CD4-positive, alpha-beta T cell (primary cell): ENCODE measurements at regions not wholly inside any gene's neighbourhood (a gene's known extent, or its start where the extent isn't known, plus 50 kb on each side); places are given as distances from the start of the nearest gene placed in this dataset.

ENCODE experiments used
- ATAC-seq: fragments of 200-7000 bp; cut with Tn5 transposase; one replicate; pipeline ENCODE4 v1.10.0; 2022; ENCODE audit warnings: mild to moderate bottlenecking; ENCODE audit not compliant: poor library complexity
- CTCF ChIA-PET: fragments of 350-600 bp; sonication (Branson Sonifier 250); formaldehyde crosslinking; loops from one replicate; lab custom pipeline; 2021; ENCODE audit warnings: antibody characterized with exemption, inconsistent platforms; lab: Charles Lee
- POLR2A ChIA-PET: fragments of 350-600 bp; sonication (Branson Sonifier 250); formaldehyde crosslinking; loops from one replicate; lab custom pipeline; 2021; ENCODE audit warnings: antibody characterized with exemption, inconsistent platforms; lab: Charles Lee
- DNase-seq, 14 experiments: peaks; one replicate each; pipeline ENCODE4 v3.0.0-alpha.2; 2013 to 2020; ENCODE audit warnings: mixed read lengths in 2 of 14
- H3K27ac ChIP-seq, 2 donors: one replicate each; pipeline versions ENCODE4 v1.5.1 to v1.7.0; 2013; ENCODE audit warnings: low read length in 2 of 2, low read depth in 1 of 2, mild to moderate bottlenecking in 1 of 2
- H3K27me3 ChIP-seq, 2 experiments: 1 replicate in 1 of 2; 2 replicates in 1 of 2; pipeline versions ENCODE4 v1.6.1 to v1.7.0; 2013; ENCODE audit warnings: low read length in 2 of 2, control low read depth in 1 of 2, mild to moderate bottlenecking in 1 of 2, moderate library complexity in 1 of 2; ENCODE audit not compliant: insufficient read depth in 2 of 2, control insufficient read depth in 1 of 2
- H3K36me3 ChIP-seq: one replicate; pipeline ENCODE4 v1.6.1; 2013; ENCODE audit warnings: low read length, control low read depth; ENCODE audit not compliant: insufficient read depth
- H3K4me1 ChIP-seq: one replicate; pipeline ENCODE4 v1.6.1; 2013; ENCODE audit warnings: low read length, control low read depth; ENCODE audit not compliant: insufficient read depth
- H3K4me3 ChIP-seq: one replicate; pipeline ENCODE4 v1.5.1; 2013; ENCODE audit warnings: mild to moderate bottlenecking, low read length, moderate library complexity
- H3K9me3 ChIP-seq, 2 experiments: 1 replicate in 1 of 2; 2 replicates in 1 of 2; pipeline versions ENCODE4 v1.6.1 to v1.7.0; 2013; ENCODE audit warnings: low read length in 2 of 2, mild to moderate bottlenecking in 2 of 2, control low read depth in 1 of 2, moderate library complexity in 1 of 2; ENCODE audit not compliant: control insufficient read depth in 1 of 2, insufficient read depth in 1 of 2
- H3K27ac Mint-ChIP-seq: one replicate; pipeline ENCODE4 v1.8.0; 2020; ENCODE audit warnings: mixed read lengths
- H3K27me3 Mint-ChIP-seq: one replicate; pipeline ENCODE4 v1.8.0; 2021; ENCODE audit warnings: mixed read lengths
- H3K36me3 Mint-ChIP-seq: one replicate; pipeline ENCODE4 v1.8.0; 2021; ENCODE audit warnings: low read depth, mixed read lengths
- H3K4me1 Mint-ChIP-seq: one replicate; pipeline ENCODE4 v1.8.0; 2021; ENCODE audit warnings: low read depth, mixed read lengths
- H3K4me3 Mint-ChIP-seq: one replicate; pipeline ENCODE4 v1.8.0; 2020; ENCODE audit warnings: mild to moderate bottlenecking, mixed read lengths
- H3K9me3 Mint-ChIP-seq: one replicate; pipeline ENCODE4 v1.8.0; 2020; ENCODE audit warnings: mixed read lengths
- intact Hi-C, 2 experiments: fragments of 100-400 bp; cut with DNase I in 1 of 2; cut with micrococcal nuclease in 1 of 2; formaldehyde crosslinking; loops; one replicate each; pipeline versions ENCODE4 v1.15.1 to v1.9.0; 2023 to 2025; cut with DNase I, micrococcal nuclease
- TF ChIP-seq, protein P1 (sequence below): fragments of 200-600 bp; IDR thresholded peaks from one replicate; pipeline ENCODE4 v1.8.0; 2022; ENCODE audit warnings: antibody characterized with exemption, mild to moderate bottlenecking

DNA sequence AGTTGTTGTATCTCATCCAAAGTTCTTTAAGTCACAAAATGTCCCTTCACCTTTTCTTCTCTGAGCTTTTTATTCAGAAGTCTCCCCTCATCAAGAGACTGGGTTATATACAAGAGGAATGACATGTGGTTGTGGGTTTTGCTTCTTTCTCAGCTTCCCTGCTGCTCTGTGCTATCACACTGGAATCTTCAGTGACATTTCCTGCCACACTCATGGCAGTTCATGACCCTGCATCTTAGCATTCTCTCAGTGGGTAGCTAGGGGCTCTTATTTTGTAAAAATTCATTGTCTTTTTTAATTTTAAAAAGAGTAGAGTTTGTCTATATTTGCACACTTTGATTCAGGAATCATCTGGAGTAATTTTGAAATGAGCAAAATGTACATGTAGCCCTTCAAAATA lies 236.9 kb upstream of the TMEM229A start:
- no peaks in the 10 kb centered on the region for H3K27me3 Mint-ChIP-seq
- ChIA-PET POLR2A (no interaction called here), CTCF (no interaction called here)
- H3K4me1 Mint-ChIP-seq = no peaks in the 10 kb centered on the region
- intact Hi-C loops = no loop called here
- DNase-seq (no peak), ATAC-seq (no peak)
- Histone ChIP-seq H3K27me3 (no peaks in the 10 kb centered on the region), H3K27ac (no peak overlapping the region), H3K4me3 (no peak overlapping the region), H3K9me3 (no peaks in the 10 kb centered on the region), H3K4me1 (no peaks in the 10 kb centered on the region), H3K36me3 (no peaks in the 10 kb centered on the region)
- TF ChIP-seq, protein P1, sequence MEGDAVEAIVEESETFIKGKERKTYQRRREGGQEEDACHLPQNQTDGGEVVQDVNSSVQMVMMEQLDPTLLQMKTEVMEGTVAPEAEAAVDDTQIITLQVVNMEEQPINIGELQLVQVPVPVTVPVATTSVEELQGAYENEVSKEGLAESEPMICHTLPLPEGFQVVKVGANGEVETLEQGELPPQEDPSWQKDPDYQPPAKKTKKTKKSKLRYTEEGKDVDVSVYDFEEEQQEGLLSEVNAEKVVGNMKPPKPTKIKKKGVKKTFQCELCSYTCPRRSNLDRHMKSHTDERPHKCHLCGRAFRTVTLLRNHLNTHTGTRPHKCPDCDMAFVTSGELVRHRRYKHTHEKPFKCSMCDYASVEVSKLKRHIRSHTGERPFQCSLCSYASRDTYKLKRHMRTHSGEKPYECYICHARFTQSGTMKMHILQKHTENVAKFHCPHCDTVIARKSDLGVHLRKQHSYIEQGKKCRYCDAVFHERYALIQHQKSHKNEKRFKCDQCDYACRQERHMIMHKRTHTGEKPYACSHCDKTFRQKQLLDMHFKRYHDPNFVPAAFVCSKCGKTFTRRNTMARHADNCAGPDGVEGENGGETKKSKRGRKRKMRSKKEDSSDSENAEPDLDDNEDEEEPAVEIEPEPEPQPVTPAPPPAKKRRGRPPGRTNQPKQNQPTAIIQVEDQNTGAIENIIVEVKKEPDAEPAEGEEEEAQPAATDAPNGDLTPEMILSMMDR = no peak
- H3K36me3 Mint-ChIP-seq = no peaks in the 10 kb centered on the region
- H3K4me3 Mint-ChIP-seq = no peak overlapping the region
- peaks cover 2% of the 10 kb centered on the region for H3K9me3 Mint-ChIP-seq
- no peak overlapping the region for H3K27ac Mint-ChIP-seq

DNA sequence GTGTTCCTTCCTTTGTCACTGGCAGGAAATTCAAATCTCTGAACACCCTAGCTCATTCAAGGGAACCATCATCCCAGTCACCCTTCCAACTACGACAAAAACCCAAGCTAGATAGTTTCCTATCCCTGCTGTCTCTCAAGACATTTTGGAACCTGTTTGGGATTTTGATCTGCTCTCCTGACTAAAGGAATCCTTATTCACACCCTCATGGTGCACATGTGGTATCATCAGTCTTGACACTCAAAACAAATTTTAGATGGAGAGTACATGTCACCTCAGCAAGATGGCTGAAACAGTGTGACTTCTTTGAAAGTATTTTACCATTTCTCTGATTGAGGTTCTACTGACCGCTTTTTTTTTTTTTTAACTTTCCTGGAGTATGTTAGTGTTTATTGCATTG lies 234.3 kb upstream of the TMEM229A start:
- ChIA-PET POLR2A (no interaction called here), CTCF (no interaction called here)
- Histone ChIP-seq H3K9me3 (peaks cover 0 to 4% of the 10 kb centered on the region in 2 experiments), H3K36me3 (no peaks in the 10 kb centered on the region), H3K27me3 (no peaks in the 10 kb centered on the region), H3K27ac (no peak overlapping the region), H3K4me1 (no peaks in the 10 kb centered on the region), H3K4me3 (no peak overlapping the region)
- TF ChIP-seq, protein P1 = no peak
- intact Hi-C loops = no loop called here
- Mint-ChIP-seq H3K9me3 (peaks cover 2% of the 10 kb centered on the region), H3K4me3 (no peak overlapping the region), H3K27me3 (no peaks in the 10 kb centered on the region), H3K36me3 (no peaks in the 10 kb centered on the region), H3K27ac (no peak overlapping the region), H3K4me1 (no peaks in the 10 kb centered on the region)
- ATAC-seq = no peak
- DNase-seq = no peak

DNA sequence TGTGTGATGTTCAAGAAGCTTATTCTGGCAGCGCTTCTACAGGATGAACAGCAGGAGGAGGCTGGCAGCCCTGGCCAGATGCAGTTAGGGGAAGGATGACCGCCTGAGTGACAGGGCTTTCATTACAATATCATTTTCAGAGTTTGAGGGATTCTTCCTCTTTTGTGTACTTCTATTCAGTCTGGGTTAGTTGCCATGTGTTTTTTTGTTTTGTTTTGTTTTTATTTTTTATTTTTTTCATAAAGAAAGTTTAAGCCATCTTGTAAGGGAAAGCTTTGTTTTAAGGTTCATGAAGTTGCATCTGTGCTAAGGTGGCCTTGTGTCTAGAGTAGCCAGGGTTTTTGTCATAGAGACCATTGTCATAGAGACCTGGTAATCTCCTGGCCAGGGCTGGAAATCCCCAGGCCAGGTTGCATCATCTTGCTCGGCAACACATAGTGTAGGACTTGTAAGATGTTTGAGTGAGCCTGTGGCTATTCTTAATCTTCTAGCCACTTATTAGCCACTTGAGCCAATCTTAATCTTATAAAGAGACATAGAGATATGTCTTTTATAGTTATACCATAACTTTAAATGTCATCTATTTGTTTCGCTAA lies 230.5 kb upstream of the TMEM229A start:
- H3K4me3 ChIP-seq = no peak overlapping the region
- Mint-ChIP-seq H3K4me1 (no peaks in the 10 kb centered on the region), H3K27me3 (no peaks in the 10 kb centered on the region), H3K36me3 (no peaks in the 10 kb centered on the region), H3K9me3 (no peaks in the 10 kb centered on the region), H3K4me3 (no peak overlapping the region), H3K27ac (no peak overlapping the region)
- ChIA-PET POLR2A (no interaction called here), CTCF (no interaction called here)
- ATAC-seq (no peak), DNase-seq (no peak)
- H3K4me1 ChIP-seq = no peaks in the 10 kb centered on the region
- H3K36me3 ChIP-seq = no peaks in the 10 kb centered on the region
- H3K27ac ChIP-seq = no peak overlapping the region
- intact Hi-C loops = no loop called here
- H3K27me3 ChIP-seq = no peaks in the 10 kb centered on the region
- H3K9me3 ChIP-seq = peaks cover 0 to 4% of the 10 kb centered on the region in 2 experiments
- TF ChIP-seq, protein P1 = no peak
